ENCODE measurements at regions not wholly inside any gene's neighbourhood (a gene's known extent, or its start where the extent isn't known, plus 50 kb on each side); places are given as distances from the start of the nearest gene placed in this dataset.

DNA sequence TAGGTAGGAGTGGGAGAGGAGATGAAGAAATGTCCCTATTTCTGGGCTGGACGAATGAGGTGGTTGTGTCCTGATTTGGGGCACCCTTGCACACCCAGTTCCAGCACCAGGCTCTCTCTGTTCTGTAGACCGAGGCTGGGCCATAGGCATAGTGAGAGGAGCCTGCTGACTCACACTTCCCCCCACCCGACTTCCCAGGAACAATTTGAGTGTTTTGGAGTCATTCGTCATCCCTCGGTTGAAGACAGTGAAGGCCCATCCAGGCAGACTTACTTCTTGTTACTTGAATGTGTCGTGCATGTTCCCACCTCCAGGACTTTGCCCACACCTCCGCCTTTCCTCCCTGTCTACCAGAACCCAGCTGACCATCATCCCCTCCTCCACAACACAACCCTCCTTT lies 179.1 kb downstream of the HAUS1 start:
- H3K9me3 ChIP-seq (ENCODE audit: control insufficient read depth, insufficient read depth, low read depth, low read length) = no peaks in the 10 kb centered on the region
- H3K4me3 ChIP-seq (ENCODE audit: low read depth, low read length) = no peak overlapping the region
- no peak overlapping the region for H3K27ac ChIP-seq (ENCODE audit: extremely low read depth, low read depth, low read length)
- no peaks in the 10 kb centered on the region; the same call in 1 of the 2 replicates for H3K4me1 ChIP-seq (ENCODE audit: control insufficient read depth, insufficient read depth, low read length)
- CTCF ChIA-PET = interaction anchor here (0.7 to 12.1 kb wide), 16 partner anchors 8 to 1248 kb away, joined by 3 to 179 read pairs (median 10); partner anchors contain the start of gene LOXHD1
- TF ChIP-seq ZNF600 (tag by site-specific recombination; IDR thresholded peaks at IDR 0.05) = 0 out of 2 replicates have a peak, but pooled peaks have one; percentile 17
- TF ChIP-seq ZFHX2 (tag by site-specific recombination; conservative IDR thresholded peaks at IDR 0.05) = peak; percentile 45
- TF ChIP-seq SP2 (tag by site-specific recombination; IDR thresholded peaks at IDR 0.05) = no peak
- TF ChIP-seq ZBTB1 (tag by site-specific recombination; IDR thresholded peaks at IDR 0.05) = no peak
- TF ChIP-seq EGR2 (tag by site-specific recombination; IDR thresholded peaks at IDR 0.05; ENCODE audit: low read depth) = peak; percentile 60; the same call in 1 of the 2 replicates
- H3K36me3 ChIP-seq (ENCODE audit: control insufficient read depth in 2 of 2, insufficient read depth in 1 of 2, low read length in 2 of 2) = no peaks in the 10 kb centered on the region
- POLR2A ChIA-PET = interaction anchor here (0.6 kb wide), 1 partner anchor 110 kb away, joined by 3 read pairs; a partner anchor contains a TSS

DNA sequence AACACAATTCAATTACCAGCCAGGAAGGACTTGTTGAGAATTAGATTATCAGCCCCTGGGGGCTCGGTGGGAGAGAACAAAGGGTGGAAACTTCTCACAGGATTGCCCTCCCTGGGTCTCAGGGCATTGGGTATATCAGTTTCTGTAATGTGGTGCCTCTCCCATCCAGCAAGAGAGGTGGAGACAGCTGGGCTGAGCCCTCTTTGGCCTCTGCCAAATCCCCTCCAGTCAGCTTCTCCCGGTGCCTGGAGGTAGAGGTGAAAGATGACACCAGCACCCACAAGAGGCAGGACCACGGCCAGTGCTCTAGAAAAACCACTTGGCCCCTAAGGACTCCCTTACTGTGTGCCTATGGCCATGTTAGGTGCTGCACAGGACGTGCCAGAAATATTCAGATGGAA lies 179.7 kb downstream of the HAUS1 start:
- CTCF ChIA-PET = interaction anchor here (0.6 to 9.0 kb wide), 8 partner anchors 11 to 1248 kb away, joined by 3 to 179 read pairs (median 3); partner anchors contain the start of gene LOXHD1
- no peaks in the 10 kb centered on the region for H3K9me3 ChIP-seq (ENCODE audit: control insufficient read depth, insufficient read depth, low read depth, low read length)

DNA sequence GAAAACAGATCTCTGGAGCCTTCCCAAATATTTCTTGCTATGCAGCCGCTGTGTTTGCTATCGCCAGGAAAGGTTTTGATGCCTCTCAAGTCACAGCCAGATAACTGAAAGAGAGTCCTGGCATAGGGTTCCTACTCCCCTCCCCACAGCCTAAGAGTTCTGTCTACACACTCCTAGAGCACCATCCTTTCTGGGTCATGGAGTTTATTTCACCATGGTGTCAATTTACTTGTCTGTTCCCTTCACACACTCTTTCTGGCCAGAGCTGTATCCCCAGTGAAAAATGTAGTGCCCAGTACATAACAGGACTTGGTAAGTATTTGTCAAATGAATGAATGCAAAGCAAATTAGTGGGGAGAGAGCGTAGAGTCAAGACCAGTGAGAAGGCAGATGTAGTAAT lies 185.3 kb downstream of the HAUS1 start:
- Histone ChIP-seq H3K9me3 (ENCODE audit: control insufficient read depth, insufficient read depth, low read depth, low read length) (no peaks in the 10 kb centered on the region), H3K36me3 (ENCODE audit: control insufficient read depth in 2 of 2, insufficient read depth in 1 of 2, low read length in 2 of 2) (no peaks in the 10 kb centered on the region), H3K4me3 (ENCODE audit: low read depth, low read length) (no peak overlapping the region), H3K27ac (ENCODE audit: extremely low read depth, low read depth, low read length) (no peak overlapping the region), H3K4me1 (ENCODE audit: control insufficient read depth, insufficient read depth, low read length) (no peaks in the 10 kb centered on the region)
- CTCF ChIA-PET = interaction anchor here (0.9 kb wide), 1 partner anchor 116 kb away, joined by 3 read pairs; a partner anchor contains a TSS
- POLR2A ChIA-PET = no interaction called here
- TF ChIP-seq, protein P1, sequence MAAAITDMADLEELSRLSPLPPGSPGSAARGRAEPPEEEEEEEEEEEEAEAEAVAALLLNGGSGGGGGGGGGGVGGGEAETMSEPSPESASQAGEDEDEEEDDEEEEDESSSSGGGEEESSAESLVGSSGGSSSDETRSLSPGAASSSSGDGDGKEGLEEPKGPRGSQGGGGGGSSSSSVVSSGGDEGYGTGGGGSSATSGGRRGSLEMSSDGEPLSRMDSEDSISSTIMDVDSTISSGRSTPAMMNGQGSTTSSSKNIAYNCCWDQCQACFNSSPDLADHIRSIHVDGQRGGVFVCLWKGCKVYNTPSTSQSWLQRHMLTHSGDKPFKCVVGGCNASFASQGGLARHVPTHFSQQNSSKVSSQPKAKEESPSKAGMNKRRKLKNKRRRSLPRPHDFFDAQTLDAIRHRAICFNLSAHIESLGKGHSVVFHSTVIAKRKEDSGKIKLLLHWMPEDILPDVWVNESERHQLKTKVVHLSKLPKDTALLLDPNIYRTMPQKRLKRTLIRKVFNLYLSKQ (tag by site-specific recombination; IDR thresholded peaks at IDR 0.05; ENCODE audit: borderline replicate concordance) = no peak
- TF ChIP-seq ZNF426 (tag by site-specific recombination; IDR thresholded peaks at IDR 0.05) (no peak), HOXC10 (CRISPR knock-in tag; IDR thresholded peaks at IDR 0.05) (no peak), ZNF623 (tag by site-specific recombination; IDR thresholded peaks at IDR 0.05) (no peak), SCRT2 (tag by site-specific recombination; IDR thresholded peaks at IDR 0.05) (no peak), ZNF114 (tag by site-specific recombination; IDR thresholded peaks at IDR 0.05) (no peak), ZNF366 (tag by site-specific recombination; conservative IDR thresholded peaks at IDR 0.05) (no peak), OSR2 (tag by site-specific recombination; IDR thresholded peaks at IDR 0.05) (no peak), MEIS1 (CRISPR knock-in tag; IDR thresholded peaks at IDR 0.05; ENCODE audit: borderline replicate concordance) (no peak), ZNF555 (tag by site-specific recombination; conservative IDR thresholded peaks at IDR 0.05) (no peak), ZNF433 (tag by site-specific recombination; IDR thresholded peaks at IDR 0.05; ENCODE audit: low read depth) (no peak), ZFP69B (tag by site-specific recombination; IDR thresholded peaks at IDR 0.05) (no peak), ZNF223 (tag by site-specific recombination; IDR thresholded peaks at IDR 0.05) (no peak)
- TF ChIP-seq, protein P2, sequence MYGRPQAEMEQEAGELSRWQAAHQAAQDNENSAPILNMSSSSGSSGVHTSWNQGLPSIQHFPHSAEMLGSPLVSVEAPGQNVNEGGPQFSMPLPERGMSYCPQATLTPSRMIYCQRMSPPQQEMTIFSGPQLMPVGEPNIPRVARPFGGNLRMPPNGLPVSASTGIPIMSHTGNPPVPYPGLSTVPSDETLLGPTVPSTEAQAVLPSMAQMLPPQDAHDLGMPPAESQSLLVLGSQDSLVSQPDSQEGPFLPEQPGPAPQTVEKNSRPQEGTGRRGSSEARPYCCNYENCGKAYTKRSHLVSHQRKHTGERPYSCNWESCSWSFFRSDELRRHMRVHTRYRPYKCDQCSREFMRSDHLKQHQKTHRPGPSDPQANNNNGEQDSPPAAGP (tag by site-specific recombination; IDR thresholded peaks at IDR 0.05) = no peak
- TF ChIP-seq, protein P3, sequence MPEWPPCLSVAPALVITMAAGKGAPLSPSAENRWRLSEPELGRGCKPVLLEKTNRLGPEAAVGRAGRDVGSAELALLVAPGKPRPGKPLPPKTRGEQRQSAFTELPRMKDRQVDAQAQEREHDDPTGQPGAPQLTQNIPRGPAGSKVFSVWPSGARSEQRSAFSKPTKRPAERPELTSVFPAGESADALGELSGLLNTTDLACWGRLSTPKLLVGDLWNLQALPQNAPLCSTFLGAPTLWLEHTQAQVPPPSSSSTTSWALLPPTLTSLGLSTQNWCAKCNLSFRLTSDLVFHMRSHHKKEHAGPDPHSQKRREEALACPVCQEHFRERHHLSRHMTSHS (tag by site-specific recombination; IDR thresholded peaks at IDR 0.05) = no peak
- TF ChIP-seq, protein P4, sequence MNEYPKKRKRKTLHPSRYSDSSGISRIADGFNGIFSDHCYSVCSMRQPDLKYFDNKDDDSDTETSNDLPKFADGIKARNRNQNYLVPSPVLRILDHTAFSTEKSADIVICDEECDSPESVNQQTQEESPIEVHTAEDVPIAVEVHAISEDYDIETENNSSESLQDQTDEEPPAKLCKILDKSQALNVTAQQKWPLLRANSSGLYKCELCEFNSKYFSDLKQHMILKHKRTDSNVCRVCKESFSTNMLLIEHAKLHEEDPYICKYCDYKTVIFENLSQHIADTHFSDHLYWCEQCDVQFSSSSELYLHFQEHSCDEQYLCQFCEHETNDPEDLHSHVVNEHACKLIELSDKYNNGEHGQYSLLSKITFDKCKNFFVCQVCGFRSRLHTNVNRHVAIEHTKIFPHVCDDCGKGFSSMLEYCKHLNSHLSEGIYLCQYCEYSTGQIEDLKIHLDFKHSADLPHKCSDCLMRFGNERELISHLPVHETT (tag by site-specific recombination; IDR thresholded peaks at IDR 0.05) = no peak

More for the DNA sequence above, 179.7 kb downstream of the HAUS1 start:
- POLR2A ChIA-PET = no interaction called here
- TF ChIP-seq, protein P5, sequence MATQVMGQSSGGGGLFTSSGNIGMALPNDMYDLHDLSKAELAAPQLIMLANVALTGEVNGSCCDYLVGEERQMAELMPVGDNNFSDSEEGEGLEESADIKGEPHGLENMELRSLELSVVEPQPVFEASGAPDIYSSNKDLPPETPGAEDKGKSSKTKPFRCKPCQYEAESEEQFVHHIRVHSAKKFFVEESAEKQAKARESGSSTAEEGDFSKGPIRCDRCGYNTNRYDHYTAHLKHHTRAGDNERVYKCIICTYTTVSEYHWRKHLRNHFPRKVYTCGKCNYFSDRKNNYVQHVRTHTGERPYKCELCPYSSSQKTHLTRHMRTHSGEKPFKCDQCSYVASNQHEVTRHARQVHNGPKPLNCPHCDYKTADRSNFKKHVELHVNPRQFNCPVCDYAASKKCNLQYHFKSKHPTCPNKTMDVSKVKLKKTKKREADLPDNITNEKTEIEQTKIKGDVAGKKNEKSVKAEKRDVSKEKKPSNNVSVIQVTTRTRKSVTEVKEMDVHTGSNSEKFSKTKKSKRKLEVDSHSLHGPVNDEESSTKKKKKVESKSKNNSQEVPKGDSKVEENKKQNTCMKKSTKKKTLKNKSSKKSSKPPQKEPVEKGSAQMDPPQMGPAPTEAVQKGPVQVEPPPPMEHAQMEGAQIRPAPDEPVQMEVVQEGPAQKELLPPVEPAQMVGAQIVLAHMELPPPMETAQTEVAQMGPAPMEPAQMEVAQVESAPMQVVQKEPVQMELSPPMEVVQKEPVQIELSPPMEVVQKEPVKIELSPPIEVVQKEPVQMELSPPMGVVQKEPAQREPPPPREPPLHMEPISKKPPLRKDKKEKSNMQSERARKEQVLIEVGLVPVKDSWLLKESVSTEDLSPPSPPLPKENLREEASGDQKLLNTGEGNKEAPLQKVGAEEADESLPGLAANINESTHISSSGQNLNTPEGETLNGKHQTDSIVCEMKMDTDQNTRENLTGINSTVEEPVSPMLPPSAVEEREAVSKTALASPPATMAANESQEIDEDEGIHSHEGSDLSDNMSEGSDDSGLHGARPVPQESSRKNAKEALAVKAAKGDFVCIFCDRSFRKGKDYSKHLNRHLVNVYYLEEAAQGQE (tag by site-specific recombination; IDR thresholded peaks at IDR 0.05) = peak; percentile 83
- no peak for TF ChIP-seq ZNF660 (tag by site-specific recombination; IDR thresholded peaks at IDR 0.05)
- peak; percentile 94 for TF ChIP-seq GLIS1 (tag by site-specific recombination; IDR thresholded peaks at IDR 0.05)
- Histone ChIP-seq H3K4me3 (ENCODE audit: low read depth, low read length) (no peak overlapping the region), H3K4me1 (ENCODE audit: control insufficient read depth, insufficient read depth, low read length) (no peaks in the 10 kb centered on the region; the same call in 1 of the 2 replicates), H3K36me3 (ENCODE audit: control insufficient read depth in 2 of 2, insufficient read depth in 1 of 2, low read length in 2 of 2) (no peaks in the 10 kb centered on the region), H3K27ac (ENCODE audit: extremely low read depth, low read depth, low read length) (no peak overlapping the region)
